GM18517 (cell line): ENCODE measurements at regions not wholly inside any gene's neighbourhood (a gene's known extent, or its start where the extent isn't known, plus 50 kb on each side); places are given as distances from the start of the nearest gene placed in this dataset.

Experiments
- ATAC-seq: cut with Tn5 transposase; IDR thresholded peaks from one replicate; pipeline ENCODE4 v1.9.1; 2021; ENCODE audit warnings: mild to moderate bottlenecking, moderate library complexity; ENCODE audit not compliant: unreplicated experiment

DNA sequence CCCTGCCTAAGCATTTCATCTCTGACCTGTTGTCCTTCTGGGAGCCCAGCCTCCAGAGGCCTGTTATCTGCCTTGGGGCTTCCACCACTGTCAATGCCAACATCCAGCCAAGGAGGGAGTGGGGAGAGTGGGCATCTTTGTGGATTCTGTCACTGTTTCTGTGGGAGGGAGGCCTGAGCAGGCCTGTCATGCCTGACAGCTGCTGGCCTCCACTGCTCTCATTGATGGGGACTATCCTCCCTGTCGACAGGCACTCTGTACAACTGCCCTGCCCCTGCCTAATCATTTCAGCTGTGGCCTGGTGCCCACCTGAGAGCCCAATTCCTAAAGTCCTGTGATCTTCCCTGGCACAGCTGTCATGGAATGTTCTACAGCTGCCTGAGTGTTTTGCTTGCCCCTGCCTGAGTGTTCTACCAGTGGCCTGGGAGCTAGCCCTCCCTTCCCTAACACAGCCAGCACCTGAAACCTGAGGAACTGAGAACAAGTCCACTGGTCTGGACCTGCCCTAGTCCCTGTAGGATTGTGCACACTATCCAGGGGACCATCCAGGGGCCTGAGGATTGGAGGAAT is 145.3 kb downstream of the FAM83B start:
- no peak for ATAC-seq

DNA sequence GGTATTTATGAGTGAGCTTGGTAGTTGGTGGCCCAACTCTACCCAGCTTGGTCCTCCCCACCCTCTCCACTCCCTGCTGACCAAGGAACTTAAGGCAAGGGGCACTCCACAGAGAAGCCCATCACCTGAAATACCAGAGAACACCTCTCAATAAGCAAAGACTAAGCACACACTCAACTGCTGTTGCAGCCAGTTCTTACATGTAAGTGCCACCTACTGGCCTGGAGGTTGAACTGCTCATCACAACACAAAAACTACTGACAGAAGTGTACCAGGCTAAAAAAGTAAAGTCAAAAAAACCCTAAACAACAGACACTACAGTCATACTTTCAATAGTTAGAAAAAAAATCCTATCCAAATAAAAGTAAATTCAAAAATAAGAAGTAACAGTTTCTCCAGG is 146.2 kb downstream of the FAM83B start:
- ATAC-seq: peak; percentile 66

DNA sequence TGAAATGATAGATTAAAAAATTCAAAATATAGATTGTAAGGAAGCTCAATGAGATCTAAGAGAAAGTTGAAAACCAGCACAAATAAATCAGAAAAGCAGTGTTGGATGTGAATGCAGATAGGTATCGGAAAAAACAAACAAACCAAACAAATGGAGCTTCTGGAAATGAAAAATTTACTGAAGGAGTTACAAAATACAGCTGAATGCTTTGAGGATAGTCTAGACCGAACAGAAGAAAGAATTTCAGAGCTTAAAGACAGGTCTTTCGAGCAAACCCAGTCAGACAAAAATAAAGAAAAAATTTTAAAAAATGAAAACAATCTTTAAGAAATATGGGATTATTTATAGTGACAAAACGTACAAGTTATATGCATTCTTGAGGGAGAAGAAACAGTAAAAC is 146.7 kb downstream of the FAM83B start:
- ATAC-seq: no peak

DNA sequence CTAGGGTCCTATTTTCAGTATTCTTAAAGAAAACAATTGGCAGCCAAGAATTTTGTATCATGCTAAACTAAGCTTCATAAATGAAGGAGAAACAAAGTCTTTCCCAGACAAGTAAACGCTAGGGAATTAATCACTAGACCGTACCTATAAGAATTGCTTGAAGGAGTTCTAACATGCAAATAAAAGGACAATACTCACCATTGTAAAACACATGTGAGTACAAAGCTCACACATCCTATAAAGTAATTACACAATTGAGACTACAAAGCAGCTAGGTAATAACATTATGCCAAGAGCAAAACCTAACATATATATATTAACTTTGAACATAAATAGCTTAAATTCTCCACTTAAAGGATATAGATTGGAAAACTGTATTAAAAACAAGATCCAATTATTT is 147.4 kb downstream of the FAM83B start:
- ATAC-seq: no peak

- no peak for ATAC-seq
Observed at GRCh38 chr6:54998576-54998975, 152.0 kb downstream of the FAM83B start.

DNA sequence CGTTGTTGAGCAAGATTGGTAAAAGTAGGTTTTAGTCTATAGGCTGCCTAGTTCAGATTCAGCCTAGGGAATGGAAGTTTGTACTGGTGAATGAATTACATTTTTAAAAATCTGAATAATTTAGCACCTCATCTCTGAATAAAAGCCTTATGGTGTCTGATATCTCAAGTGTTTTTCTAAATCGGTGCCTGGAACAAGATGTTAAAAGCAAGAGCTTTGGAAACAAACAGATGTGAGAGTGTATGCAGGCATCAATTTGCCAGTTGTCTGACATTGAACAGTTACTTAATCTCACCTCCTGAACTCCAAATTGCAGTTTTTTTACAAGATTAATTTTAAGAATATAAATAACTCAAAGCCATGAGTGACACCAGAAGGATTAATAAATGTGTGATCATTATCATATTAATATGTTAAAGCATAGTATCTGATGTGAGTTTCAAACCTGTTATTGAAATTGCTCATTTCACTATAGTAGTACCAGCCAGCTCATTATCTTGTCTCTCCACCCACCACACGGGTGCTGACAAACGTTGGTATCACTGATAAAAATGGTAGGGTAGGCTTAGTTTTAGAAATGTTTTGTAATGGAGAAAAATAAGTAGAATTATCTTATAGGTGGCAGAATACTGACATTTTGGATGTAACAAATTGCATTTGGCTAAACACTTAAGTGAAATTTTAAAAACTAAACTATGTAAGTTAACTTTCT is 157.3 kb downstream of the FAM83B start:
- no peak for ATAC-seq

DNA sequence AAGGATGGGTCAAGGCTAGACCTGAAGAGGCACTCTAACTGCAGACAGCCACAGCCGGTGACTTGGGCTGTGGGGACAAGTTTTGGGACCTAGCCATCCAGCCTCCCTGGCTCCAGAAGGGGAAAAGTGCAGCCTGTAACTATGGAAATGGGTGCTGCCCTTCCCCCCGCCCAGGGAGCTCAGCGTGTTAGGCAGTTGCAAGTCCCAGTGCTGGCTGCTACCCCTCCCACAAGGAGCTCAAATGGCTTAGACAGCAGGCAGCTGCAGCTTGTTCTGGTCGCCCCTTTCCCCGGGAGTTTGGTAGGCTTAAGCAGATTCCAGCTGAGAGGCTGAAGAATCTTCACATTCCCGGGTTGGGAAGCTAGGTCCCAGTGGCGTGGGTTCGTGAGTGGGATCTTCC is 162.6 kb downstream of the FAM83B start:
- ATAC-seq: no peak

DNA sequence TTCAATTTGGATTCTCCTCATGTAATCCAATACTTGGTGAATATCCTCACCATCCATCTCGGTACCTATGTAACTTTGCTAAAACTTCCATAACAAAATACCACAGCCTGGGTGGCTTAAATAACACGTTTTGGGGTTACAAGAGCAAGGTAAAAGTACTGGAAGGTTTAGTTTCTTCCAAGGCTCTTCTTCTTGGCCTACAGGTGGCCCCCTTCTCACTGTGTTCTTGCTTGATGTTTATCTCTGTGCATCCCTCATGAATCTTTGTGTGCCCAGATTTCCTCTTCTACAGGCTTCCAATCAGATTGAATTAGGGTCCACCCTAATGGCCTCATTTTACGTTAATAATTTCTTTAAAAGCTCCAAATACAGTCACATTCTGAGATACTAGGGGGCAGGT is 163.3 kb upstream of the HCRTR2 start:
- ATAC-seq: no peak

DNA sequence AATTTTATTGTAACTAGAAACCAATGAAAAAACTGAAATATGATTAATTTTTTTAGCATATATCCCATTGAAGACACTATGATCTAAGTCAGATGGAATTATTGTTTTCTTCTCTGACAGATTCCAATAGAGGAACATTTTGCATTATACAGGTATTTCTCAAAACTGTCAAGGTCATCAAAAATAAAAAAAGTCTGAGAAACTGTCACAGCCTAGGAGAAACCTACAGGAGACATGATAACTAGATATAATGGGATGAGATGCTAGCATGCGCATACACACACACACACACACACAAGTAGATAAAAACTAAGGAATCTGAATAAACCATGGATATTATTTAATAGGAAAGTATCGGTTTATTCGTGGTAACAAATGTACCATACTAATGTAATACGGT is 161.9 kb upstream of the HCRTR2 start:
- ATAC-seq: no peak

GRCh38 chr6:55014321-55015088 is 159.8 kb upstream of the HCRTR2 start:
- no peak for ATAC-seq

- no peak for ATAC-seq
Observed at GRCh38 chr6:55016261-55016660, 158.1 kb upstream of the HCRTR2 start.

DNA sequence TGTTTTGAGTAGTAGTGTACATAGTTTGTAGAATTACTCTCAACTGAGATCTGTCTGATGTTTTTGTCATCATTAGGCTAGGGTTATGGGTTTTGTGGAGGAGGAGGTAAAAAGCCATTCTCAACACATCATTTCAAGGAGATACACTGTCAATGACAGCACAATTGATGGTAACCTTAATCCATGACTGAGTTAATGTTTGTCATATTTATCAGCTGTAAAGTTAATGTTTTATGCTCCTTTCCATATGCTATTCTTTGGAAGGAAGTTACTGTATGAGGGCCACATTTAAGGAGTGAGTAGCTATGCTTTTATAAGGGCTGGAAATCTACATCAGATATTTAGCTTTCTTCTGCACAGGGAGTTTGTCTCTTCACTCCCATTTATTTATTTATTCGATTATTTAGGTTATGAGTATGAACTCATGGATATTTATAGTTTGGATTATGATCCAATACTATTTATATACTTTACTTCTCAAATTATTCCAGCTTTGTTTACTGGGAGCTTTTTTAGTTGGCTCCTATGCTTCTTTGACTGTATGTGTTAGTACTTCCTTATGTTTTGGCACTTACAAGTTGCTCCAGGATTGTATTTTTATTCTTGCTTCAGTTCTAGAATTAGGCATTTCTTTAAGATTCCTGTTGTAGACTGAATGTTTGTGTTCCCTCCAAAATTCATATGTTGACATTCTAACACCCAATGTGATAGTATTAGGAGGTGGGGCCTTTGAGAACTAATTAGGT is 156.6 kb upstream of the HCRTR2 start:
- ATAC-seq: no peak

DNA sequence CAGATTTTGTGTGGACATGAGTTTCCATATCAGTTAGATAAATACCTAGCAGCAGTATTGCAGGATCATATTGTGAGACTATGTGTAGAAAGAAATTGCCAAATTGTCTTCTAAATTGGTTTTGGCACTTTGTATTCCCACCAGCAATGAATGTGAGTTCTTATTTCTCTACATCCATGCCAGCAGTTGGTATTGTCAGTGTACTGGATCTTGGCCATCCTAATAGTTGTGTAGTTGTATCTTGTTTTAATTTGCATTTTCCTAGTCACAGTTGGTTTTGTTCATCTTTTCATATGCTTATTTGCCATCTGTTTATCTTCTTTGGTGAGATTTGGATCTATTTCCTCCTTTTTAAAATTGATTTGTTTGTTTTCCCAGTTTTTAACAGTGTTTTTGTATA is 154.7 kb upstream of the HCRTR2 start:
- no peak for ATAC-seq

DNA sequence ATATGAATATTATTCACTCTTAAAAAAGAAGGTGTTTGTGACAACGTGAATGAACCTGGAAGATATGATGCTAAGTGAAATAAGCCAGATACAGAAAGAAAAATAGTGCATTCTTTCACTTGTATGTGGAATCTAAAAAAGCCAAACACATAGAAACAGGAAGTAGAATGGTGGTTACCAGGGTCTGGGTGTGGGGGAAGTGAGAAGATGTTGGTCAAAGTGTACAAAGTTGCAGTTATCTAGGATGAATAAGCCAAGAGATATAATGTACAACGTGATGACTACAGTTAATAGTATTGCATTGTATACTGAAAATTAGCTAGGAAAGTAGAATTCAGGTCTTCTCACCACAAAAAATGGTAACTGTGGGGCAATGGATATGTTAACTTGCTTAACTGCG is 151.1 kb upstream of the HCRTR2 start:
- ATAC-seq: no peak

- ATAC-seq: no peak
Observed at GRCh38 chr6:55033016-55033546, 141.2 kb upstream of the HCRTR2 start.

DNA sequence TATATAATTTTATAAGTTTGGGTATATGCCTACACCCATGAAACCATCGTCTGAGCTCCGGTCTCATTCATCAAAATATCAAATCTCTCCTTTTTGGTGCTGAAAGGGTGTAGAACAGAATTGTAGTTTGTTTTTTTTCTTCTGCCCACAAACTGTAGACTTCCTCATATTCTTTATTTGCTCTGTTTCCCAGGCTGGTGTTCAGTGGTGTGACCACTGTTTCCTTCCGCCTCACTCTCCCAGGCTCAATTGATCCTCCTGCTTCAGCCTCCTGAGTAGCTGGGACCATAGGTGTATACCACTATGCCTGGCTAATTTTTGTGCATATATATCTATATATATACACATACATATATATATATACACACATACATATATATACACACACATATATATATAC is 139.6 kb upstream of the HCRTR2 start:
- no peak for ATAC-seq

- no peak for ATAC-seq
Observed at GRCh38 chr6:55040102-55040848, 134.0 kb upstream of the HCRTR2 start.

- no peak for ATAC-seq
Observed at GRCh38 chr6:55046869-55047422, 127.4 kb upstream of the HCRTR2 start.

GRCh38 chr6:55047451-55048044 is 126.8 kb upstream of the HCRTR2 start:
- no peak for ATAC-seq

- ATAC-seq: no peak
Observed at GRCh38 chr6:55049866-55050265, 124.4 kb upstream of the HCRTR2 start.
